MM.1S (cell line): ENCODE measurements at regions not wholly inside any gene's neighbourhood (a gene's known extent, or its start where the extent isn't known, plus 50 kb on each side); places are given as distances from the start of the nearest gene placed in this dataset.

ENCODE experiments used
- DNase-seq: peaks from one replicate; pipeline ENCODE4 v3.0.0-alpha.2; 2015
- H2AFZ ChIP-seq: fragments of 300-600 bp; sonication (generic); 2 replicates; pipeline ENCODE4 v1.6.0; 2016; ENCODE audit warnings: antibody characterized with exemption, low read length
- H3F3A ChIP-seq: fragments of 300-600 bp; sonication (generic); 2 replicates; pipeline ENCODE4 v1.6.1; 2016; ENCODE audit warnings: mild to moderate bottlenecking, antibody characterized with exemption, low read length, moderate library complexity, mixed read lengths; ENCODE audit not compliant: insufficient read depth
- H3K27ac ChIP-seq: fragments of 300-600 bp; sonication (generic); 2 replicates; pipeline ENCODE4 v1.5.1; 2016; ENCODE audit warnings: mild to moderate bottlenecking, low read length
- H3K27me3 ChIP-seq: fragments of 300-600 bp; sonication (generic); replicated peaks from 2 replicates; pipeline ENCODE4 v1.6.0; 2016; ENCODE audit warnings: low read length; ENCODE audit not compliant: insufficient read depth
- H3K36me3 ChIP-seq: fragments of 300-600 bp; sonication (generic); replicated peaks from 2 replicates; pipeline ENCODE4 v1.6.1; 2016; ENCODE audit warnings: mild to moderate bottlenecking, low read length, mixed read lengths; ENCODE audit not compliant: insufficient read depth
- H3K4me1 ChIP-seq: fragments of 300-600 bp; sonication (generic); 2 replicates; pipeline ENCODE4 v1.6.1; 2016; ENCODE audit warnings: low read length, mixed read lengths
- H3K4me2 ChIP-seq: fragments of 300-600 bp; sonication (generic); 2 replicates; pipeline ENCODE4 v1.6.0; 2016; ENCODE audit warnings: low read depth, low read length
- H3K4me3 ChIP-seq: fragments of 300-600 bp; sonication (generic); 2 replicates; pipeline ENCODE4 v1.5.1; 2016; ENCODE audit warnings: low read length, mixed read lengths
- H3K79me2 ChIP-seq: fragments of 300-600 bp; sonication (generic); 2 replicates; pipeline ENCODE4 v1.6.1; 2016; ENCODE audit warnings: mixed run types, low read length, mixed read lengths
- H3K9ac ChIP-seq: fragments of 300-600 bp; sonication (generic); 2 replicates; pipeline ENCODE4 v1.6.1; 2016; ENCODE audit warnings: low read length, mixed read lengths
- H3K9me2 ChIP-seq: fragments of 300-600 bp; sonication (generic); replicated peaks from 2 replicates; pipeline ENCODE4 v1.6.1; 2016; ENCODE audit warnings: mild to moderate bottlenecking, low read length, mixed read lengths; ENCODE audit not compliant: insufficient read depth
- H3K9me3 ChIP-seq: fragments of 300-600 bp; sonication (generic); replicated peaks from 2 replicates; pipeline ENCODE4 v1.6.1; 2016; ENCODE audit warnings: mild to moderate bottlenecking, low read length, mixed read lengths; ENCODE audit not compliant: insufficient read depth
- H4K20me1 ChIP-seq: fragments of 300-600 bp; sonication (generic); 2 replicates; pipeline ENCODE4 v1.6.1; 2016; ENCODE audit warnings: mild to moderate bottlenecking, low read length, moderate library complexity, mixed read lengths; ENCODE audit not compliant: insufficient read depth
- EZH2 ChIP-seq: fragments of 300-600 bp; sonication (generic); optimal IDR thresholded peaks from 2 replicates; pipeline ENCODE3; 2017; ENCODE audit warnings: low read depth, mild to moderate bottlenecking, antibody characterized with exemption, low read length, mixed read lengths
- EZH2phosphoT487 ChIP-seq: fragments of 300-600 bp; sonication (generic); IDR thresholded peaks from 2 replicates; pipeline ENCODE4 v1.6.1; 2018; ENCODE audit warnings: antibody characterized with exemption, low read length
- TF ChIP-seq, protein P1 (sequence below): fragments of 300-600 bp; sonication (generic); IDR thresholded peaks from 2 replicates; pipeline ENCODE4 v1.5.1; 2016; ENCODE audit warnings: antibody characterized with exemption, low read length, mixed read lengths

DNA sequence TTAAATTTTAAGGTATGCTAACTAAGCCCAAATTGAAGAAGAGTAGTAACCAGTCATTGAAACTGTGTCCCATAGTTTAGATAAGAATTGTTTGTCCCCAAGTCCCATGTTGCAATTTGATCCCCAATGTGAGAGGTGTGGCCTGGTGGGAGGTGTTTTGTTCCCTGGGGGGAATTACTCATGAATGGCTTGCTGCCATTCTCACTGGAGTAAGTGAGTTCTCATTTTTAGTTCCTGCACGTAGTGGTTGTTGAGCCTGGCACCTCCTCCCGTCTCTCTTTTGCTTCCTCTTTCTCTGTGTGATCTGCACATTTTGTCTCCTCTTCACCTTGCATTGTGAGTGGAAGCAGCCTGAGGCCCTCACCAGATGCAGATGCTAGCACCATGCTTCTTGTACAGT, 1271.0 kb downstream of the NSUN3 start:
- H3K79me2 ChIP-seq, result no peaks in the 10 kb centered on the region
- H2AFZ ChIP-seq, result no peak overlapping the region
- no peaks in the 10 kb centered on the region for H3F3A ChIP-seq
- no peak overlapping the region for H3K9ac ChIP-seq
- no peak for TF ChIP-seq EZH2
- TF ChIP-seq, protein P1, sequence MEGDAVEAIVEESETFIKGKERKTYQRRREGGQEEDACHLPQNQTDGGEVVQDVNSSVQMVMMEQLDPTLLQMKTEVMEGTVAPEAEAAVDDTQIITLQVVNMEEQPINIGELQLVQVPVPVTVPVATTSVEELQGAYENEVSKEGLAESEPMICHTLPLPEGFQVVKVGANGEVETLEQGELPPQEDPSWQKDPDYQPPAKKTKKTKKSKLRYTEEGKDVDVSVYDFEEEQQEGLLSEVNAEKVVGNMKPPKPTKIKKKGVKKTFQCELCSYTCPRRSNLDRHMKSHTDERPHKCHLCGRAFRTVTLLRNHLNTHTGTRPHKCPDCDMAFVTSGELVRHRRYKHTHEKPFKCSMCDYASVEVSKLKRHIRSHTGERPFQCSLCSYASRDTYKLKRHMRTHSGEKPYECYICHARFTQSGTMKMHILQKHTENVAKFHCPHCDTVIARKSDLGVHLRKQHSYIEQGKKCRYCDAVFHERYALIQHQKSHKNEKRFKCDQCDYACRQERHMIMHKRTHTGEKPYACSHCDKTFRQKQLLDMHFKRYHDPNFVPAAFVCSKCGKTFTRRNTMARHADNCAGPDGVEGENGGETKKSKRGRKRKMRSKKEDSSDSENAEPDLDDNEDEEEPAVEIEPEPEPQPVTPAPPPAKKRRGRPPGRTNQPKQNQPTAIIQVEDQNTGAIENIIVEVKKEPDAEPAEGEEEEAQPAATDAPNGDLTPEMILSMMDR, result no peak
- no peak for TF ChIP-seq EZH2phosphoT487
- no peaks in the 10 kb centered on the region for H3K36me3 ChIP-seq
- H3K9me2 ChIP-seq, result no peaks in the 10 kb centered on the region; the same call in 1 of the 2 replicates
- no peak overlapping the region for H3K27ac ChIP-seq
- no peaks in the 10 kb centered on the region for H3K27me3 ChIP-seq
- H3K4me3 ChIP-seq, result no peak overlapping the region
- no peak for DNase-seq
- no peaks in the 10 kb centered on the region for H4K20me1 ChIP-seq
- no peaks in the 10 kb centered on the region for H3K9me3 ChIP-seq
- H3K4me2 ChIP-seq, result no peak overlapping the region
- H3K4me1 ChIP-seq, result no peaks in the 10 kb centered on the region

DNA sequence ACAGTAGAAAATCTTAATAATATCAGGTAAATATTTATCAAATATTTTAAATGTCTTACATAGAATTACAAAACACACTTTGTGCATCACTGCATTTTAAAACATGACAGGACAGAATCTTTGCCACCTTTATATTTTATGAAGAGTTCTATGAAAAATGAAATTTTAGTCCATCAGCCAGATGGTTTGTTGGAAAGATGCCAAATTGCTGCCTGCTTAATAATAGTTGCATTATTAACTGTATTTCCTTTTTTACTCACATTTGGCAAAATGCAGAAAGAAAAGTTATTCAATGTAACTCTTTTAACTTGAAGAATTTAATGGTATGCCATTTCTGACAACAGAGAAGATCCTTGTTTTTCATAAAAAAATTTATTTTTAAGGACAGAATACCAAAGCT, 1271.6 kb downstream of the NSUN3 start:
- no peaks in the 10 kb centered on the region for H4K20me1 ChIP-seq
- H3K27me3 ChIP-seq, result no peaks in the 10 kb centered on the region
- H3K79me2 ChIP-seq, result no peaks in the 10 kb centered on the region
- TF ChIP-seq EZH2phosphoT487 (no peak), EZH2 (no peak)
- TF ChIP-seq, protein P1, result no peak
- H3K4me2 ChIP-seq, result no peak overlapping the region
- DNase-seq, result no peak
- H3K9me3 ChIP-seq, result no peaks in the 10 kb centered on the region
- no peaks in the 10 kb centered on the region; the same call in 1 of the 2 replicates for H3K9me2 ChIP-seq
- H3K4me3 ChIP-seq, result no peak overlapping the region
- no peak overlapping the region for H2AFZ ChIP-seq
- no peak overlapping the region for H3K27ac ChIP-seq
- H3F3A ChIP-seq, result no peaks in the 10 kb centered on the region
- H3K36me3 ChIP-seq, result no peaks in the 10 kb centered on the region
- no peaks in the 10 kb centered on the region for H3K4me1 ChIP-seq
- H3K9ac ChIP-seq, result no peak overlapping the region

DNA sequence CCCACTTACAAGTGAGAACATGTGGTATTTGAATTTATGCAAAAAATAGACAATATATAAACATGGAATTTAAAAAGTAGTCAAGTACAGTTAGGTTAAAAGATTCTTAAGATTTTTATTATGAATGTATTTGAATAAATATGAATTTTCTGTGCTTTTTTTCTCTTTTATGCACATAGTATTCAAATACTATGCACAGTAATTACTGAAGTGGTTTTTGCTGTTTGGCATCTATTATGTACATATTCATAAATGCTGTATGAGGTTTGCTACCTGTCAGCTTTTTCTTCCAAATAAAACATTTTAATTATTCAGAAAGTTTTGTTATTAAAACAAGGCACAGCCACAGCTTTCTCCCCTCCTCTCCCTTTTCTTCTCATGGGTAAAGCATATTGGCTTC, 1272.7 kb downstream of the NSUN3 start:
- Histone ChIP-seq H3K9me2 (no peaks in the 10 kb centered on the region; the same call in 1 of the 2 replicates), H2AFZ (no peak overlapping the region), H3K27ac (no peak overlapping the region), H3F3A (no peaks in the 10 kb centered on the region), H3K79me2 (no peaks in the 10 kb centered on the region), H3K27me3 (no peaks in the 10 kb centered on the region), H3K36me3 (no peaks in the 10 kb centered on the region), H4K20me1 (no peaks in the 10 kb centered on the region), H3K4me2 (no peak overlapping the region), H3K4me3 (no peak overlapping the region), H3K9ac (no peak overlapping the region), H3K4me1 (no peaks in the 10 kb centered on the region), H3K9me3 (no peaks in the 10 kb centered on the region)
- no peak for DNase-seq
- TF ChIP-seq EZH2phosphoT487 (no peak), EZH2 (no peak)
- TF ChIP-seq, protein P1, result no peak
